ENCODE measurements at regions not wholly inside any gene's neighbourhood (a gene's known extent, or its start where the extent isn't known, plus 50 kb on each side); places are given as distances from the start of the nearest gene placed in this dataset.

GRCh38 chr2:18180912-18181311 lies 302.4 kb downstream of the KCNS3 start:
- Histone ChIP-seq H3K36me3 (no peaks in the 10 kb centered on the region), H3K9me3 (replicated peaks) (no peaks in the 10 kb centered on the region), H3K27me3 (no peaks in the 10 kb centered on the region), H3K4me1 (peaks cover 48% of the 10 kb centered on the region), H3K4me3 (no peak overlapping the region), H3K27ac (peak overlapping the region; percentile 37)
- DNase-seq = no peak

- no peak overlapping the region for H3K4me3 ChIP-seq
- peak overlapping the region; percentile 37 for H3K27ac ChIP-seq
- DNase-seq = peak; percentile 77 to 91
- H3K9me3 ChIP-seq (replicated peaks) = no peaks in the 10 kb centered on the region
- peaks cover 50% of the 10 kb centered on the region for H3K4me1 ChIP-seq
- no peaks in the 10 kb centered on the region for H3K36me3 ChIP-seq
- no peaks in the 10 kb centered on the region for H3K27me3 ChIP-seq
These were observed 301.7 kb downstream of the KCNS3 start for GRCh38 chr2:18180031-18180610.

- Histone ChIP-seq H3K9me3 (replicated peaks) (no peaks in the 10 kb centered on the region), H3K4me1 (peaks cover 50% of the 10 kb centered on the region), H3K27me3 (no peaks in the 10 kb centered on the region), H3K36me3 (no peaks in the 10 kb centered on the region), H3K4me3 (no peak overlapping the region), H3K27ac (peak overlapping the region; percentile 37)
- peak; percentile 72 to 96 for DNase-seq
These were observed 300.4 kb downstream of the KCNS3 start for GRCh38 chr2:18178736-18179349.

- Histone ChIP-seq H3K36me3 (no peaks in the 10 kb centered on the region), H3K27ac (peak overlapping the region; percentile 62), H3K27me3 (no peaks in the 10 kb centered on the region), H3K4me3 (no peak overlapping the region), H3K9me3 (replicated peaks) (no peaks in the 10 kb centered on the region), H3K4me1 (peaks cover 61% of the 10 kb centered on the region)
- DNase-seq = peak; percentile 62 to 86
These were observed 298.3 kb downstream of the KCNS3 start for GRCh38 chr2:18176679-18177215.

GRCh38 chr2:18172607-18173006 lies 294.1 kb downstream of the KCNS3 start:
- Histone ChIP-seq H3K36me3 (no peaks in the 10 kb centered on the region), H3K4me3 (no peak overlapping the region), H3K27ac (no peak overlapping the region), H3K9me3 (replicated peaks) (no peaks in the 10 kb centered on the region; the same call in 1 of the 2 replicates), H3K4me1 (peaks cover 40% of the 10 kb centered on the region), H3K27me3 (no peaks in the 10 kb centered on the region)
- DNase-seq = peak in 1 of 2 experiments; percentile 43

- H3K27ac ChIP-seq = no peak overlapping the region
- no peaks in the 10 kb centered on the region for H3K27me3 ChIP-seq
- H3K36me3 ChIP-seq = no peaks in the 10 kb centered on the region
- DNase-seq = no peak
- peaks cover 3% of the 10 kb centered on the region for H3K9me3 ChIP-seq (replicated peaks)
- H3K4me3 ChIP-seq = no peak overlapping the region
- peaks cover 35% of the 10 kb centered on the region for H3K4me1 ChIP-seq
These were observed 293.0 kb downstream of the KCNS3 start for GRCh38 chr2:18171191-18172139.

- no peaks in the 10 kb centered on the region for H3K27me3 ChIP-seq
- peaks cover 11% of the 10 kb centered on the region for H3K9me3 ChIP-seq (replicated peaks)
- no peak overlapping the region for H3K27ac ChIP-seq
- H3K36me3 ChIP-seq = no peaks in the 10 kb centered on the region
- H3K4me3 ChIP-seq = no peak overlapping the region
- DNase-seq = no peak
- peaks cover 27% of the 10 kb centered on the region for H3K4me1 ChIP-seq
These were observed 292.2 kb downstream of the KCNS3 start for GRCh38 chr2:18170642-18171041.

- H3K36me3 ChIP-seq = no peaks in the 10 kb centered on the region
- no peak overlapping the region for H3K27ac ChIP-seq
- H3K4me1 ChIP-seq = peaks cover 27% of the 10 kb centered on the region
- H3K4me3 ChIP-seq = no peak overlapping the region
- no peak for DNase-seq
- peaks cover 18% of the 10 kb centered on the region for H3K9me3 ChIP-seq (replicated peaks)
- H3K27me3 ChIP-seq = no peaks in the 10 kb centered on the region
These were observed 291.4 kb downstream of the KCNS3 start for GRCh38 chr2:18169893-18170175.

- Histone ChIP-seq H3K27me3 (no peaks in the 10 kb centered on the region), H3K4me3 (no peak overlapping the region), H3K27ac (no peak overlapping the region), H3K36me3 (no peaks in the 10 kb centered on the region), H3K9me3 (replicated peaks) (peaks cover 18% of the 10 kb centered on the region), H3K4me1 (peaks cover 27% of the 10 kb centered on the region)
- DNase-seq = no peak
These were observed 290.8 kb downstream of the KCNS3 start for GRCh38 chr2:18169121-18169892.

- Histone ChIP-seq H3K27me3 (no peaks in the 10 kb centered on the region), H3K27ac (peak overlapping the region; percentile 45), H3K4me3 (no peak overlapping the region), H3K36me3 (no peaks in the 10 kb centered on the region), H3K4me1 (peaks cover 26% of the 10 kb centered on the region), H3K9me3 (replicated peaks) (peaks cover 18% of the 10 kb centered on the region)
- DNase-seq = peak; percentile 78 to 79
These were observed 289.4 kb downstream of the KCNS3 start for GRCh38 chr2:18167871-18168270.

GRCh38 chr2:18161681-18162080 lies 283.2 kb downstream of the KCNS3 start:
- H3K27ac ChIP-seq = no peak overlapping the region
- DNase-seq = no peak
- H3K4me3 ChIP-seq = no peak overlapping the region
- H3K36me3 ChIP-seq = no peaks in the 10 kb centered on the region
- H3K4me1 ChIP-seq = peaks cover 24% of the 10 kb centered on the region
- no peaks in the 10 kb centered on the region for H3K27me3 ChIP-seq
- H3K9me3 ChIP-seq (replicated peaks) = peaks cover 21% of the 10 kb centered on the region

GRCh38 chr2:18159896-18160295 lies 281.4 kb downstream of the KCNS3 start:
- Histone ChIP-seq H3K36me3 (no peaks in the 10 kb centered on the region), H3K4me3 (no peak overlapping the region), H3K27ac (peak overlapping the region; percentile 36), H3K4me1 (peaks cover 42% of the 10 kb centered on the region), H3K27me3 (no peaks in the 10 kb centered on the region), H3K9me3 (replicated peaks) (peaks cover 3% of the 10 kb centered on the region)
- peak; percentile 23 to 65 for DNase-seq

GRCh38 chr2:18156421-18156820 lies 278.0 kb downstream of the KCNS3 start:
- Histone ChIP-seq H3K27ac (peak overlapping the region; percentile 98), H3K36me3 (no peaks in the 10 kb centered on the region), H3K27me3 (no peaks in the 10 kb centered on the region), H3K9me3 (replicated peaks) (no peaks in the 10 kb centered on the region), H3K4me1 (peaks cover 68% of the 10 kb centered on the region), H3K4me3 (no peak overlapping the region)
- peak; percentile 30 to 69 for DNase-seq

GRCh38 chr2:18156002-18156401 lies 277.5 kb downstream of the KCNS3 start:
- Histone ChIP-seq H3K36me3 (no peaks in the 10 kb centered on the region), H3K27me3 (no peaks in the 10 kb centered on the region), H3K27ac (peak overlapping the region; percentile 98), H3K9me3 (replicated peaks) (no peaks in the 10 kb centered on the region), H3K4me1 (peaks cover 67% of the 10 kb centered on the region), H3K4me3 (no peak overlapping the region)
- DNase-seq = peak; percentile 32 to 77
